ENCODE measurements at regions not wholly inside any gene's neighbourhood (a gene's known extent, or its start where the extent isn't known, plus 50 kb on each side); places are given as distances from the start of the nearest gene placed in this dataset.
A peak's percentile ranks its signal among the peaks of the same experiment; 100 is the strongest.

DNA sequence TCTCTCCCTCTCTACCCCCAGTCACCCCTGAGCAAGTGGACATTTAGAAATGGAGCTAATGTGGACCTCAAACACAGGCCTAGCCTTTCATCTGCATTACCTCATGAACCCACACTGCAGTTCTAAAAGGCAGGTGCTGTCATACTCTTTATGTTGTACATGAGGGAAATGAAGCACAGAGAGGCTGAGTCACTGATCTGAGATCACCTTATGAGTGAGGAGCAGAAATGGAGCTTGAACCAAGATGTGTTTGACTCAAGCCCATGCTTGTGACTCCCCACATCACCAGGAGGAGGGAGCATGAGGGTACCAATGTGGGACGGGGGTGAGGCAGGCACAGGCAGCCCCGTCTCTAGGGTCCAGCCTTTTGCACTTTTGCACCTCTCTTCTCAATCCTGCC is 702.8 kb downstream of the PTPRU start:
- H3K4me3 ChIP-seq (ENCODE audit: control insufficient read depth in 2 of 3, extremely low read depth in 1 of 3, insufficient read depth in 2 of 3, low read depth in 1 of 3, low read length in 3 of 3) = no peak overlapping the region
- H3K79me2 ChIP-seq (ENCODE audit: control insufficient read depth, insufficient read depth, low read length) = no peaks in the 10 kb centered on the region
- TF ChIP-seq, protein P1, sequence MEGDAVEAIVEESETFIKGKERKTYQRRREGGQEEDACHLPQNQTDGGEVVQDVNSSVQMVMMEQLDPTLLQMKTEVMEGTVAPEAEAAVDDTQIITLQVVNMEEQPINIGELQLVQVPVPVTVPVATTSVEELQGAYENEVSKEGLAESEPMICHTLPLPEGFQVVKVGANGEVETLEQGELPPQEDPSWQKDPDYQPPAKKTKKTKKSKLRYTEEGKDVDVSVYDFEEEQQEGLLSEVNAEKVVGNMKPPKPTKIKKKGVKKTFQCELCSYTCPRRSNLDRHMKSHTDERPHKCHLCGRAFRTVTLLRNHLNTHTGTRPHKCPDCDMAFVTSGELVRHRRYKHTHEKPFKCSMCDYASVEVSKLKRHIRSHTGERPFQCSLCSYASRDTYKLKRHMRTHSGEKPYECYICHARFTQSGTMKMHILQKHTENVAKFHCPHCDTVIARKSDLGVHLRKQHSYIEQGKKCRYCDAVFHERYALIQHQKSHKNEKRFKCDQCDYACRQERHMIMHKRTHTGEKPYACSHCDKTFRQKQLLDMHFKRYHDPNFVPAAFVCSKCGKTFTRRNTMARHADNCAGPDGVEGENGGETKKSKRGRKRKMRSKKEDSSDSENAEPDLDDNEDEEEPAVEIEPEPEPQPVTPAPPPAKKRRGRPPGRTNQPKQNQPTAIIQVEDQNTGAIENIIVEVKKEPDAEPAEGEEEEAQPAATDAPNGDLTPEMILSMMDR (optimal IDR thresholded peaks at IDR 0.05 in 1 of 3, IDR thresholded peaks at IDR 0.05 in 1 of 3, conservative IDR thresholded peaks at IDR 0.05 in 1 of 3; ENCODE audit: extremely low read depth in 1 of 3, insufficient read depth in 2 of 3, low read length in 3 of 3) = no peak
- TF ChIP-seq EZH2 (IDR thresholded peaks at IDR 0.05; ENCODE audit: low read length) = no peak
- FAIRE-seq = peak; percentile 62
- peaks cover 7% of the 10 kb centered on the region for H3K27me3 ChIP-seq (ENCODE audit: control insufficient read depth, extremely low read depth, insufficient read depth, low read length)
- H4K20me1 ChIP-seq (ENCODE audit: control insufficient read depth, extremely low read depth, insufficient read depth, low read length) = no peaks in the 10 kb centered on the region
- no peaks in the 10 kb centered on the region for H3K9me1 ChIP-seq (ENCODE audit: control insufficient read depth, extremely low read depth, insufficient read depth, low read length)
- no peaks in the 10 kb centered on the region for H3K4me1 ChIP-seq (ENCODE audit: control insufficient read depth, extremely low read depth, insufficient read depth, low read length)
- no peak overlapping the region for H3K27ac ChIP-seq (ENCODE audit: control insufficient read depth, insufficient read depth, low read length)
- H3K9me3 ChIP-seq (ENCODE audit: control insufficient read depth, low read depth, low read length) = no peaks in the 10 kb centered on the region
- dilution Hi-C loops (cut with MboI; ENCODE audit: extremely low pct_ligation_motif_present, low sequenced_read_pairs) = no loop called here
- H3K36me3 ChIP-seq (ENCODE audit: control insufficient read depth in 2 of 2, extremely low read depth in 1 of 2, insufficient read depth in 2 of 2, low read length in 2 of 2) = no peaks in the 10 kb centered on the region
- no peak overlapping the region for H3K9ac ChIP-seq (ENCODE audit: control insufficient read depth, extremely low read depth, insufficient read depth, low read length)
- H2AFZ ChIP-seq (ENCODE audit: control insufficient read depth, low read length) = no peak overlapping the region
- H3K4me2 ChIP-seq (ENCODE audit: control insufficient read depth, extremely low read depth, insufficient read depth, low read depth, low read length) = no peak overlapping the region
- no peak for DNase-seq (ENCODE audit: low read depth, low spot score)

DNA sequence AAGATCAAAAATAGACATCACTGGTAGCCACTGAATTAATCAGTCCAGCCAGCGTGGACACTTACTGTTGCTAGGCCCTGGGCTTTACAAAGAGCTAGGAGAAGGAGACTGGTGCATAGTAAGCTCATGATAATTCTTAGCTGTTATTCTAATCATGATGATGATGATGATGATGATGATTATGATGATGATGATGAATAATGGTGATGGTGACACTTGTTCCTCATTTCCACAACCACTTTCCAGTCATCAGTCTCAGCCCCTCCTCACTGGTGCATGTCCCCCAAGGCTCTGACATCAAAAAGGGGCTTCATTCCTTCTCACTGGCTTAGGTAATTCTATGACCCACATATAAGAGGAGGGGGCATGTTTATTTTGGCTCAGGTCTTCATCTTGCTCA is 701.0 kb downstream of the PTPRU start:
- Histone ChIP-seq H2AFZ (ENCODE audit: control insufficient read depth, low read length) (no peak overlapping the region), H3K36me3 (ENCODE audit: control insufficient read depth in 2 of 2, extremely low read depth in 1 of 2, insufficient read depth in 2 of 2, low read length in 2 of 2) (no peaks in the 10 kb centered on the region), H3K27me3 (ENCODE audit: control insufficient read depth, extremely low read depth, insufficient read depth, low read length) (peaks cover 11% of the 10 kb centered on the region), H3K79me2 (ENCODE audit: control insufficient read depth, insufficient read depth, low read length) (no peaks in the 10 kb centered on the region), H3K9ac (ENCODE audit: control insufficient read depth, extremely low read depth, insufficient read depth, low read length) (no peak overlapping the region), H3K4me1 (ENCODE audit: control insufficient read depth, extremely low read depth, insufficient read depth, low read length) (no peaks in the 10 kb centered on the region), H3K9me3 (ENCODE audit: control insufficient read depth, low read depth, low read length) (no peaks in the 10 kb centered on the region), H3K4me2 (ENCODE audit: control insufficient read depth, extremely low read depth, insufficient read depth, low read depth, low read length) (no peak overlapping the region), H4K20me1 (ENCODE audit: control insufficient read depth, extremely low read depth, insufficient read depth, low read length) (no peaks in the 10 kb centered on the region), H3K4me3 (ENCODE audit: control insufficient read depth in 2 of 3, extremely low read depth in 1 of 3, insufficient read depth in 2 of 3, low read depth in 1 of 3, low read length in 3 of 3) (no peak overlapping the region), H3K27ac (ENCODE audit: control insufficient read depth, insufficient read depth, low read length) (no peak overlapping the region), H3K9me1 (ENCODE audit: control insufficient read depth, extremely low read depth, insufficient read depth, low read length) (no peaks in the 10 kb centered on the region)
- no peak for FAIRE-seq
- dilution Hi-C loops (cut with MboI; ENCODE audit: extremely low pct_ligation_motif_present, low sequenced_read_pairs) = no loop called here
- TF ChIP-seq EZH2 (IDR thresholded peaks at IDR 0.05; ENCODE audit: low read length) = no peak
- TF ChIP-seq, protein P1 (optimal IDR thresholded peaks at IDR 0.05 in 1 of 3, IDR thresholded peaks at IDR 0.05 in 1 of 3, conservative IDR thresholded peaks at IDR 0.05 in 1 of 3; ENCODE audit: extremely low read depth in 1 of 3, insufficient read depth in 2 of 3, low read length in 3 of 3) = no peak
- DNase-seq (ENCODE audit: low read depth, low spot score) = no peak

Data from keratinocyte (primary cell).